HG03575 (cell line): ENCODE measurements at regions not wholly inside any gene's neighbourhood (a gene's known extent, or its start where the extent isn't known, plus 50 kb on each side); places are given as distances from the start of the nearest gene placed in this dataset.
"Not testable (repeated sequence)": the region's sequence is repeated elsewhere in the genome, so short reads cannot be mapped to it uniquely, and the experiment has no call there.

Source experiments
- ATAC-seq: cut with Tn5 transposase; IDR thresholded peaks from one replicate; pipeline ENCODE4 v1.9.1; 2021; ENCODE audit not compliant: unreplicated experiment, insufficient number of reproducible peaks, low FRiP score; ENCODE audit errors: extremely low read depth

- ATAC-seq, result no peak
Measured at GRCh38 chr21:16420031-16420724, 690.4 kb downstream of the USP25 start.

- ATAC-seq, result no peak
Measured at GRCh38 chr21:16421007-16421406, 691.2 kb downstream of the USP25 start.

GRCh38 chr21:16421965-16422364 lies 692.2 kb downstream of the USP25 start:
- ATAC-seq, result no peak

GRCh38 chr21:16422702-16423101 lies 692.9 kb downstream of the USP25 start:
- no peak for ATAC-seq

GRCh38 chr21:16423921-16424320 lies 694.1 kb downstream of the USP25 start:
- ATAC-seq, result no peak

GRCh38 chr21:16424331-16424751 lies 694.6 kb downstream of the USP25 start:
- ATAC-seq, result no peak

- ATAC-seq, result no peak
Measured at GRCh38 chr21:16425376-16425775, 695.6 kb downstream of the USP25 start.

GRCh38 chr21:16426936-16427335 lies 697.2 kb downstream of the USP25 start:
- no peak for ATAC-seq

- ATAC-seq, result no peak
Measured at GRCh38 chr21:16427587-16428087, 697.9 kb downstream of the USP25 start.

- ATAC-seq, result no peak
Measured at GRCh38 chr21:16437586-16437985, 707.8 kb downstream of the USP25 start.

- ATAC-seq, result no peak
Measured at GRCh38 chr21:16438761-16439160, 709.0 kb downstream of the USP25 start.

- no peak for ATAC-seq
Measured at GRCh38 chr21:16441789-16442188, 712.0 kb downstream of the USP25 start.

GRCh38 chr21:16454399-16454798 lies 724.6 kb downstream of the USP25 start:
- no peak for ATAC-seq

GRCh38 chr21:16455526-16455925 lies 725.7 kb downstream of the USP25 start:
- no peak for ATAC-seq

- no peak for ATAC-seq
Measured at GRCh38 chr21:16455978-16456377, 726.2 kb downstream of the USP25 start.

GRCh38 chr21:16457498-16457897 lies 727.7 kb downstream of the USP25 start:
- ATAC-seq, result no peak

- ATAC-seq, result no peak
Measured at GRCh38 chr21:16460936-16461335, 731.2 kb downstream of the USP25 start.

- ATAC-seq, result not testable (repeated sequence)
Measured at GRCh38 chr21:16464211-16464889, 734.6 kb downstream of the USP25 start.

- no peak for ATAC-seq
Measured at GRCh38 chr21:16468184-16468583, 738.4 kb downstream of the USP25 start.

- ATAC-seq, result no peak
Measured at GRCh38 chr21:16473988-16474387, 744.2 kb downstream of the USP25 start.
